ENCODE measurements at regions not wholly inside any gene's neighbourhood (a gene's known extent, or its start where the extent isn't known, plus 50 kb on each side); places are given as distances from the start of the nearest gene placed in this dataset.

DNA sequence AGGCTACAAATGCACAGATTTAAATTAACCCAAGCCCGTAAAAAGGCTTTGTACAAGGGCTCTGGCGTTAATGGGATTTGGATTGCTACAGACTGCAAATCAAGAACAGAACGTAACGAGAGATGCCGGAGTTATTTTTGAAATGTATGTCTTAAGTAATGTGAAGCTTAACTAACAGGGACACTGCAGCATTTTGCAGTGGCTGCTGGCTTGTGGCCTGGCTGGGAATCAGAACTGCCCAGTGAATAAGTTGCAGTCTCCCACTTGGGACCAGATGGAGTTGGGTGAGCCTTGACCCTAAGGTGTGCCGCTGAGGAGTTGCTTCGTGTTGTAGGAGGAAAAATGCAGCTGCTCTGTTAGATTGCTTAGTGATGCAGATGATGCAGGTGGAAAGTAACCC lies 318.4 kb downstream of the DHX15 start:
- TF ChIP-seq, protein P1, sequence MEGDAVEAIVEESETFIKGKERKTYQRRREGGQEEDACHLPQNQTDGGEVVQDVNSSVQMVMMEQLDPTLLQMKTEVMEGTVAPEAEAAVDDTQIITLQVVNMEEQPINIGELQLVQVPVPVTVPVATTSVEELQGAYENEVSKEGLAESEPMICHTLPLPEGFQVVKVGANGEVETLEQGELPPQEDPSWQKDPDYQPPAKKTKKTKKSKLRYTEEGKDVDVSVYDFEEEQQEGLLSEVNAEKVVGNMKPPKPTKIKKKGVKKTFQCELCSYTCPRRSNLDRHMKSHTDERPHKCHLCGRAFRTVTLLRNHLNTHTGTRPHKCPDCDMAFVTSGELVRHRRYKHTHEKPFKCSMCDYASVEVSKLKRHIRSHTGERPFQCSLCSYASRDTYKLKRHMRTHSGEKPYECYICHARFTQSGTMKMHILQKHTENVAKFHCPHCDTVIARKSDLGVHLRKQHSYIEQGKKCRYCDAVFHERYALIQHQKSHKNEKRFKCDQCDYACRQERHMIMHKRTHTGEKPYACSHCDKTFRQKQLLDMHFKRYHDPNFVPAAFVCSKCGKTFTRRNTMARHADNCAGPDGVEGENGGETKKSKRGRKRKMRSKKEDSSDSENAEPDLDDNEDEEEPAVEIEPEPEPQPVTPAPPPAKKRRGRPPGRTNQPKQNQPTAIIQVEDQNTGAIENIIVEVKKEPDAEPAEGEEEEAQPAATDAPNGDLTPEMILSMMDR (IDR thresholded peaks at IDR 0.05; ENCODE audit: low read depth, low read length): no peak
- no peak for DNase-seq (ENCODE audit: extremely low read depth, low read depth)

DNA sequence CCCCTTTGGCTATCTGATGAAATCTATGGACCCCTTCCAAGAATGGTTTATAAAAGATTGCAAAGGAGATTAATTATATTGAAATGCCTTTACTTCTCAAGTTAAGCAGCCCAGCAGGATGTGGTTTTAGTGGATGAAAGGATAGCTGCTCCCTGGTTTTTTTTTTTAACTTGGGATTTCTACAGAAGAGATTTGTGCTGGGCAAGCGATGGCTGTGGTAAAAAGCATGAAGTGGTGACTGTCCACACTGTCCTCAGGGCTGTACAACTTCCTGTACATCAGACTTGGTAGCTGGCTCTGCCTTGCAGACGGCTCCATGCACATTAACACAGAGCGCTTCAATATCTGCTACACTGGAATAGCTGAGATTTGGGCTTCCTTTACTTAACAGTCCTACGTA lies 321.7 kb downstream of the DHX15 start:
- TF ChIP-seq, protein P1 (IDR thresholded peaks at IDR 0.05; ENCODE audit: low read depth, low read length): no peak
- DNase-seq (ENCODE audit: extremely low read depth, low read depth): no peak

DNA sequence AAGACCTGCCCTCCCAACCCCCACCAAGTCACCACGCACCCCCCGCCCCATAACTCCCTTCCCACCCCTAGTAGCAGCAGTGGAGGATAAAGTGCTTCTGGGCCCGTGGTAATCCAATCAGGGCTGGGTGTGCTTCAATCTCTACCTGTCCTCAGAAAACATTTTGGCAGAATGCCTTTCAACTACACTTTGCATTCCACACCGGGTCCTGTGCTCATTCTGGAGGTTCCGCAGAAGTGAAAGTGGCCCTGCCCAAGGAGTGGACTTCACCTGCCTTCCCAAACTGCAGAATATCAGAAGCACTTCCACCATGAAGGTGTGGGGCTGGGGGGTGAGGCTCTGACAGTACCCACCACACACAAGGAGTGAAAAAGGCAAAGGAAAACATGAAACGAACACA lies 322.3 kb downstream of the DHX15 start:
- DNase-seq (ENCODE audit: extremely low read depth, low read depth): no peak
- TF ChIP-seq, protein P1 (IDR thresholded peaks at IDR 0.05; ENCODE audit: low read depth, low read length): no peak

DNA sequence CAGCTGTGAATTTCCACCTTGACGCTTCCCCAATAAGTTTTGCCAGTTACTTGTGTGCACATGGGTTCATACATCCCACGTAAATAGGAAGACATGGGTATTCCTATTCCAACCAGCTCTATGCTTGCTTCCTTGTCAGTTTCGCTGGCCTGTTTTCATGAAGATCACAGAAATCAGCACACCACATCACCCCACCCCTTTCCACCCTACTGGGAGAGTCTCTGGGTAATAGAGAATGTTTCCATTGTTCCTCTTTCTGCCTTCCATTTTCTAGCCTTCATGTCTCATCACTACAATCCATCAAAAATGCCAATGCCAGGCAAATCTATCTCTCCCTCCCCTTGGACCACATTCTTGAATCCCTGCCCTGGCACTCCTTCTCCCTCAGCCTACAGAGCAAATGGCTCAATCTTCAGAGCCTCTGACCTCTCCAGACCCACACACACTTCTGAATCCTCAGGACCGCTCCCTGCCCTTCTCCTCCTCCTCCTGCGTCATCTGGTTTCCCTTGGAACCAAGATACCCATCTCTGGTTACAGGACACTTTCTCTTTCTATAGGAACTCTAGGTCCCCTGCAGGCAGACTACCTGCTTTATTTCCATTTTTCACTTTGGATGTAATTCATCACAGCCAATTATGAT lies 323.3 kb downstream of the DHX15 start:
- TF ChIP-seq, protein P1 (IDR thresholded peaks at IDR 0.05; ENCODE audit: low read depth, low read length): no peak
- no peak for DNase-seq (ENCODE audit: extremely low read depth, low read depth)

DNA sequence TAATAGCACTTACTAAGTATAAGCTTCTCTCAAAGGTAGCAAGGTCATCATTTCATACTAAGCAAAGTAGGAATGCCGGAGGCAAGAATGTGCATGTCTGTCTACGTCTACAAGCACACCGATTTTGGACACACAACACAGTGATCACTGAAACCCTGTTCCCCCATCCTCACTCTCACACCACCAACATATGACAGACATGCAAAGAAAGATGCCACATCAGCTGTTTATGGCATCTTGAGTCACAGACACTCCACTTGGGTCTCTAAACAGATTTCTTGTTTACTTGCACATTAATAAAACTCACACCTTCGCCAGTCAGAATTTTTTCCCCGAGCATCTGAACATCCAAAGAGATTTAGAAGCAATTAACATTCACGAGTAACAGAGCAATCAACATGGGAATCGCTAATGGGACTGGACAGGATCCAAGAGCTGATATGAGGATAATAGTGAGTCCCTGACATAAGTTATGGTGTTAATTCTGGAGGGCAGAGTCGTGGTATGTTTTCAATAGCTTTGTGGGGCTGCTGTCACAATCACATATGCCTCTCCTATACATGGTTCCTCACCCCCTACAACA lies 324.1 kb downstream of the DHX15 start:
- no peak for DNase-seq (ENCODE audit: extremely low read depth, low read depth)
- TF ChIP-seq, protein P1 (IDR thresholded peaks at IDR 0.05; ENCODE audit: low read depth, low read length): no peak

DNA sequence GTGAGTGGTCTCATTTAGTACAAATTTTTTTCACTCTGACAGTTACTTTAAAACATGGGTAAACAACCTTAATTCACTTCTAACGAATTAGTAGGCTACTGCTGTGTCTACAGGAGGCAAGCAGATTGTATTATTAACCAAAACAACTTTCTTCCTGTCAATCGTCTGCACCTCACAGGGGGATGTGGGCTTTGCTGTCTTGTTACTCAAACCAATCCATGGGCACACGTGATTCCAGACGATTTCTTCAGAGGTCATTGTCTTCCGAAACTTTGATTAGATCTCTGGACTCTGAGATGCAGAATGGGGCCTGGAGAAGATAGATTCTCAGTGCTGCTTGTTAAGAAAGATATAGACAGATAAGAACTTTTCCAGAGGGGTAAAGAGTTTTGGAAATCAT lies 327.8 kb downstream of the DHX15 start:
- DNase-seq (ENCODE audit: extremely low read depth, low read depth): no peak
- TF ChIP-seq, protein P1 (IDR thresholded peaks at IDR 0.05; ENCODE audit: low read depth, low read length): no peak

DNA sequence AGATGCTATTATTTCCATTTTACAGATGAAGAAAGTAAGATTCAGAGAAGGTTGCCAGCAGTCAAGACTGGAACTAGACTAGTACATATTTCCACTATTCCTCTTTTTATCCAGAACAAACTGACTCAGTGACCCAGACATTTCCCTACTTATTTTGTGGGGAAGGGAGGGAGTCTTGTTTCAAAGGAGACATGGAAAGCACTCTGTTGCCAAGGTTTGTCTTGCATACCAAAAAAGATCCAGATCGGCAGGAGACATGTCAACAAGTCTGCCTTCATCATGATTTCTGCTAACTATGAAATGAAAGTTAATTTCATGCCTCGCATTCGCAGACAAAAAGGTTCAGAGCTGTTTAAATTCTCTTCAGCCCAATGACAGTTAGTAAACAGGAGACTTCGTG lies 328.3 kb downstream of the DHX15 start:
- TF ChIP-seq, protein P1 (IDR thresholded peaks at IDR 0.05; ENCODE audit: low read depth, low read length): no peak
- no peak for DNase-seq (ENCODE audit: extremely low read depth, low read depth)
